ENCODE measurements at regions not wholly inside any gene's neighbourhood (a gene's known extent, or its start where the extent isn't known, plus 50 kb on each side); places are given as distances from the start of the nearest gene placed in this dataset.
"Not testable (repeated sequence)": the region's sequence is repeated elsewhere in the genome, so short reads cannot be mapped to it uniquely, and the experiment has no call there.

- H4K91ac ChIP-seq (ENCODE audit: low read depth, low read length): no peak overlapping the region
- no peak overlapping the region for H3K4me3 ChIP-seq (ENCODE audit: low read depth, low read length)
- H3K23ac ChIP-seq (ENCODE audit: low read length): no peak overlapping the region
- no peak overlapping the region for H3K9ac ChIP-seq (ENCODE audit: low read length)
- no peak overlapping the region for H4K12ac ChIP-seq (ENCODE audit: low read depth, low read length)
- no peak overlapping the region for H2BK120ac ChIP-seq (ENCODE audit: insufficient read depth, low read length, poor library complexity)
- H3K79me2 ChIP-seq (ENCODE audit: control insufficient read depth, insufficient read depth, low read length, poor library complexity): no peaks in the 10 kb centered on the region
- no peak overlapping the region for H3K4ac ChIP-seq (ENCODE audit: low read depth, low read length)
- no peak overlapping the region for H2BK12ac ChIP-seq (ENCODE audit: low read length)
- H3K14ac ChIP-seq (ENCODE audit: low read length): no peak overlapping the region
- H3K4me1 ChIP-seq (ENCODE audit: control insufficient read depth in 1 of 2, insufficient read depth in 2 of 2, low read length in 2 of 2): no peaks in the 10 kb centered on the region
- H3K27me3 ChIP-seq (ENCODE audit: insufficient read depth, low read length): no peaks in the 10 kb centered on the region
- H3K9me3 ChIP-seq (ENCODE audit: insufficient read depth, low read depth, low read length): no peaks in the 10 kb centered on the region
- H3K79me1 ChIP-seq (ENCODE audit: low read length): no peaks in the 10 kb centered on the region
- peak in 1 of 2 donors; percentile 69 for DNase-seq
- no peak overlapping the region for H4K8ac ChIP-seq (ENCODE audit: low read depth, low read length)
- no peak overlapping the region for H2BK5ac ChIP-seq (ENCODE audit: low read depth, low read length, poor library complexity)
- no peak overlapping the region for H3K18ac ChIP-seq (ENCODE audit: low read length)
- no peaks in the 10 kb centered on the region for H3K36me3 ChIP-seq (ENCODE audit: control insufficient read depth in 1 of 2, insufficient read depth in 2 of 2, low read length in 2 of 2)
- H3K27ac ChIP-seq (ENCODE audit: low read depth, low read length): no peak overlapping the region
- H2AK5ac ChIP-seq (ENCODE audit: low read length): no peak overlapping the region
- H3K4me2 ChIP-seq (ENCODE audit: low read length): no peak overlapping the region
- H2AFZ ChIP-seq (ENCODE audit: insufficient read depth, low read length, poor library complexity): no peak overlapping the region
Measured at GRCh38 chr3:20421-20820, 176.1 kb upstream of the CHL1 start.

- no peak overlapping the region for H3K4ac ChIP-seq (ENCODE audit: low read depth, low read length)
- no CpG with 5 or more reads among the region's 3 CpGs for WGBS (ENCODE audit: extremely low coverage, insufficient coverage, insufficient read length)
Measured at GRCh38 chr3:24006-24405, 172.6 kb upstream of the CHL1 start.

GRCh38 chr3:25056-25455, 171.5 kb upstream of the CHL1 start:
- no peak overlapping the region for H2BK12ac ChIP-seq (ENCODE audit: low read length)
- no peak overlapping the region for H2AFZ ChIP-seq (ENCODE audit: insufficient read depth, low read length, poor library complexity)
- H3K4me2 ChIP-seq (ENCODE audit: low read length): no peak overlapping the region
- no peak overlapping the region for H2AK5ac ChIP-seq (ENCODE audit: low read length)
- no peaks in the 10 kb centered on the region for H3K79me1 ChIP-seq (ENCODE audit: low read length)
- H3K27me3 ChIP-seq (ENCODE audit: insufficient read depth, low read length): no peaks in the 10 kb centered on the region
- H3K23ac ChIP-seq (ENCODE audit: low read length): no peak overlapping the region
- no peaks in the 10 kb centered on the region for H3K36me3 ChIP-seq (ENCODE audit: control insufficient read depth in 1 of 2, insufficient read depth in 2 of 2, low read length in 2 of 2)
- no peak overlapping the region for H3K9ac ChIP-seq (ENCODE audit: low read length)
- H4K12ac ChIP-seq (ENCODE audit: low read depth, low read length): no peak overlapping the region
- no peak overlapping the region for H2BK120ac ChIP-seq (ENCODE audit: insufficient read depth, low read length, poor library complexity)
- no peak overlapping the region for H3K27ac ChIP-seq (ENCODE audit: low read depth, low read length)
- H4K91ac ChIP-seq (ENCODE audit: low read depth, low read length): no peak overlapping the region
- no peak for DNase-seq
- no peak overlapping the region for H3K4me3 ChIP-seq (ENCODE audit: low read depth, low read length)
- WGBS (ENCODE audit: extremely low coverage, insufficient coverage, insufficient read length): no CpG with 5 or more reads among the region's 2 CpGs
- no peak overlapping the region for H3K14ac ChIP-seq (ENCODE audit: low read length)
- no peaks in the 10 kb centered on the region for H3K79me2 ChIP-seq (ENCODE audit: control insufficient read depth, insufficient read depth, low read length, poor library complexity)
- H4K8ac ChIP-seq (ENCODE audit: low read depth, low read length): no peak overlapping the region
- H3K18ac ChIP-seq (ENCODE audit: low read length): no peak overlapping the region
- no peak overlapping the region for H2BK5ac ChIP-seq (ENCODE audit: low read depth, low read length, poor library complexity)
- H3K9me3 ChIP-seq (ENCODE audit: insufficient read depth, low read depth, low read length): no peaks in the 10 kb centered on the region
- H3K4me1 ChIP-seq (ENCODE audit: control insufficient read depth in 1 of 2, insufficient read depth in 2 of 2, low read length in 2 of 2): no peaks in the 10 kb centered on the region
- H3K4ac ChIP-seq (ENCODE audit: low read depth, low read length): no peak overlapping the region

More at GRCh38 chr3:24006-24405, 172.6 kb upstream of the CHL1 start:
- Histone ChIP-seq H2BK5ac (ENCODE audit: low read depth, low read length, poor library complexity) (no peak overlapping the region), H4K8ac (ENCODE audit: low read depth, low read length) (no peak overlapping the region), H2BK12ac (ENCODE audit: low read length) (no peak overlapping the region), H3K9ac (ENCODE audit: low read length) (no peak overlapping the region), H4K91ac (ENCODE audit: low read depth, low read length) (no peak overlapping the region), H3K23ac (ENCODE audit: low read length) (no peak overlapping the region), H3K27ac (ENCODE audit: low read depth, low read length) (no peak overlapping the region), H3K4me1 (ENCODE audit: control insufficient read depth in 1 of 2, insufficient read depth in 2 of 2, low read length in 2 of 2) (no peaks in the 10 kb centered on the region), H3K9me3 (ENCODE audit: insufficient read depth, low read depth, low read length) (no peaks in the 10 kb centered on the region), H3K79me1 (ENCODE audit: low read length) (no peaks in the 10 kb centered on the region), H3K27me3 (ENCODE audit: insufficient read depth, low read length) (no peaks in the 10 kb centered on the region), H2AK5ac (ENCODE audit: low read length) (no peak overlapping the region), H2AFZ (ENCODE audit: insufficient read depth, low read length, poor library complexity) (no peak overlapping the region), H3K4me2 (ENCODE audit: low read length) (no peak overlapping the region), H2BK120ac (ENCODE audit: insufficient read depth, low read length, poor library complexity) (no peak overlapping the region), H3K4me3 (ENCODE audit: low read depth, low read length) (no peak overlapping the region), H3K79me2 (ENCODE audit: control insufficient read depth, insufficient read depth, low read length, poor library complexity) (no peaks in the 10 kb centered on the region), H3K18ac (ENCODE audit: low read length) (no peak overlapping the region), H4K12ac (ENCODE audit: low read depth, low read length) (no peak overlapping the region), H3K14ac (ENCODE audit: low read length) (no peak overlapping the region), H3K36me3 (ENCODE audit: control insufficient read depth in 1 of 2, insufficient read depth in 2 of 2, low read length in 2 of 2) (no peaks in the 10 kb centered on the region)
- DNase-seq: no peak

- not testable (repeated sequence) for H3K9me3 ChIP-seq (ENCODE audit: insufficient read depth, low read depth, low read length); H3K36me3 ChIP-seq (ENCODE audit: control insufficient read depth in 1 of 2, insufficient read depth in 2 of 2, low read length in 2 of 2); H2BK12ac ChIP-seq (ENCODE audit: low read length); H3K27me3 ChIP-seq (ENCODE audit: insufficient read depth, low read length); H2BK5ac ChIP-seq (ENCODE audit: low read depth, low read length, poor library complexity); H4K12ac ChIP-seq (ENCODE audit: low read depth, low read length); H4K91ac ChIP-seq (ENCODE audit: low read depth, low read length); H3K79me1 ChIP-seq (ENCODE audit: low read length); H3K79me2 ChIP-seq (ENCODE audit: control insufficient read depth, insufficient read depth, low read length, poor library complexity); H2AK5ac ChIP-seq (ENCODE audit: low read length); H3K18ac ChIP-seq (ENCODE audit: low read length); H3K9ac ChIP-seq (ENCODE audit: low read length); H3K4me1 ChIP-seq (ENCODE audit: control insufficient read depth in 1 of 2, insufficient read depth in 2 of 2, low read length in 2 of 2); H2AFZ ChIP-seq (ENCODE audit: insufficient read depth, low read length, poor library complexity); H4K8ac ChIP-seq (ENCODE audit: low read depth, low read length); H3K4ac ChIP-seq (ENCODE audit: low read depth, low read length); H3K4me3 ChIP-seq (ENCODE audit: low read depth, low read length); H2BK120ac ChIP-seq (ENCODE audit: insufficient read depth, low read length, poor library complexity); H3K4me2 ChIP-seq (ENCODE audit: low read length); DNase-seq; H3K27ac ChIP-seq (ENCODE audit: low read depth, low read length); H3K23ac ChIP-seq (ENCODE audit: low read length); H3K14ac ChIP-seq (ENCODE audit: low read length)
- no CpG with 5 or more reads among the region's 1 CpG for WGBS (ENCODE audit: extremely low coverage, insufficient coverage, insufficient read length)
Measured at GRCh38 chr3:35985-36384, 160.6 kb upstream of the CHL1 start.
